ENCODE measurements at regions not wholly inside any gene's neighbourhood (a gene's known extent, or its start where the extent isn't known, plus 50 kb on each side); places are given as distances from the start of the nearest gene placed in this dataset.

DNA sequence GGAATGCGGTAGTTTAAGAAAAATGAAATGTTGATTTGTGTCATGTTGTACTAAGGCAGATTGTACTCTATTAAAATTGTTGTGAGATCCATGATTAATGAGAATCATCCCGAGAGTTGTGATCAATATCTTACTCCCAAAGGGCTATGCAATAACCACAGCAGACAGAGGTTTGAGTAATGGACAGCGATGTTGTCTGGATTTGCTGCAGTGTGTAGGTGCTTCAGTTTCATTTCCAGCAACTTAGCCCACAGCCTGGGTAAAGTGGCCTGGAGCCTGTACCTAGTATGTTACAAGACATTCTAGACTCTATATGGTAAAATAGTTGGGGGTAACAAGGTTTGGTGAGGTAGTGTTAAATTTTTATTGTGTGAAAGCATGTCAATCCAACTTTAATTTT lies 794.3 kb upstream of the CDH7 start:
- Histone ChIP-seq H2AFZ (ENCODE audit: low read depth, low read length) (no peak overlapping the region), H3K9ac (ENCODE audit: low read length) (no peak overlapping the region), H3K4me2 (ENCODE audit: low read length) (no peak overlapping the region), H3K9me3 (ENCODE audit: low read length) (no peaks in the 10 kb centered on the region), H3F3A (ENCODE audit: insufficient read depth, low read length, poor library complexity, severe bottlenecking) (no peaks in the 10 kb centered on the region), H3K36me3 (ENCODE audit: insufficient read depth, low read length) (no peaks in the 10 kb centered on the region), H3K4me3 (ENCODE audit: low read length) (no peak overlapping the region), H4K20me1 (ENCODE audit: insufficient read depth) (no peaks in the 10 kb centered on the region), H3K79me2 (replicated peaks; ENCODE audit: insufficient read depth, low read length) (no peaks in the 10 kb centered on the region), H3K9me2 (ENCODE audit: insufficient read depth, low read length) (no peaks in the 10 kb centered on the region), H3K27me3 (ENCODE audit: insufficient read depth, low read depth, low read length) (no peaks in the 10 kb centered on the region), H3K27ac (ENCODE audit: low read length) (no peak overlapping the region)
- TF ChIP-seq MXI1 (conservative IDR thresholded peaks at IDR 0.05; ENCODE audit: poor library complexity, severe bottlenecking) (no peak), RAD21 (conservative IDR thresholded peaks at IDR 0.05) (no peak), TAF1 (IDR thresholded peaks at IDR 0.05; ENCODE audit: low read depth) (no peak), EZH2 (IDR thresholded peaks at IDR 0.05; ENCODE audit: borderline replicate concordance, insufficient read depth, low read length, poor library complexity, severe bottlenecking) (no peak)
- TF ChIP-seq, protein P1, sequence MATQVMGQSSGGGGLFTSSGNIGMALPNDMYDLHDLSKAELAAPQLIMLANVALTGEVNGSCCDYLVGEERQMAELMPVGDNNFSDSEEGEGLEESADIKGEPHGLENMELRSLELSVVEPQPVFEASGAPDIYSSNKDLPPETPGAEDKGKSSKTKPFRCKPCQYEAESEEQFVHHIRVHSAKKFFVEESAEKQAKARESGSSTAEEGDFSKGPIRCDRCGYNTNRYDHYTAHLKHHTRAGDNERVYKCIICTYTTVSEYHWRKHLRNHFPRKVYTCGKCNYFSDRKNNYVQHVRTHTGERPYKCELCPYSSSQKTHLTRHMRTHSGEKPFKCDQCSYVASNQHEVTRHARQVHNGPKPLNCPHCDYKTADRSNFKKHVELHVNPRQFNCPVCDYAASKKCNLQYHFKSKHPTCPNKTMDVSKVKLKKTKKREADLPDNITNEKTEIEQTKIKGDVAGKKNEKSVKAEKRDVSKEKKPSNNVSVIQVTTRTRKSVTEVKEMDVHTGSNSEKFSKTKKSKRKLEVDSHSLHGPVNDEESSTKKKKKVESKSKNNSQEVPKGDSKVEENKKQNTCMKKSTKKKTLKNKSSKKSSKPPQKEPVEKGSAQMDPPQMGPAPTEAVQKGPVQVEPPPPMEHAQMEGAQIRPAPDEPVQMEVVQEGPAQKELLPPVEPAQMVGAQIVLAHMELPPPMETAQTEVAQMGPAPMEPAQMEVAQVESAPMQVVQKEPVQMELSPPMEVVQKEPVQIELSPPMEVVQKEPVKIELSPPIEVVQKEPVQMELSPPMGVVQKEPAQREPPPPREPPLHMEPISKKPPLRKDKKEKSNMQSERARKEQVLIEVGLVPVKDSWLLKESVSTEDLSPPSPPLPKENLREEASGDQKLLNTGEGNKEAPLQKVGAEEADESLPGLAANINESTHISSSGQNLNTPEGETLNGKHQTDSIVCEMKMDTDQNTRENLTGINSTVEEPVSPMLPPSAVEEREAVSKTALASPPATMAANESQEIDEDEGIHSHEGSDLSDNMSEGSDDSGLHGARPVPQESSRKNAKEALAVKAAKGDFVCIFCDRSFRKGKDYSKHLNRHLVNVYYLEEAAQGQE (IDR thresholded peaks at IDR 0.05; ENCODE audit: borderline replicate concordance), result no peak
- TF ChIP-seq, protein P2, sequence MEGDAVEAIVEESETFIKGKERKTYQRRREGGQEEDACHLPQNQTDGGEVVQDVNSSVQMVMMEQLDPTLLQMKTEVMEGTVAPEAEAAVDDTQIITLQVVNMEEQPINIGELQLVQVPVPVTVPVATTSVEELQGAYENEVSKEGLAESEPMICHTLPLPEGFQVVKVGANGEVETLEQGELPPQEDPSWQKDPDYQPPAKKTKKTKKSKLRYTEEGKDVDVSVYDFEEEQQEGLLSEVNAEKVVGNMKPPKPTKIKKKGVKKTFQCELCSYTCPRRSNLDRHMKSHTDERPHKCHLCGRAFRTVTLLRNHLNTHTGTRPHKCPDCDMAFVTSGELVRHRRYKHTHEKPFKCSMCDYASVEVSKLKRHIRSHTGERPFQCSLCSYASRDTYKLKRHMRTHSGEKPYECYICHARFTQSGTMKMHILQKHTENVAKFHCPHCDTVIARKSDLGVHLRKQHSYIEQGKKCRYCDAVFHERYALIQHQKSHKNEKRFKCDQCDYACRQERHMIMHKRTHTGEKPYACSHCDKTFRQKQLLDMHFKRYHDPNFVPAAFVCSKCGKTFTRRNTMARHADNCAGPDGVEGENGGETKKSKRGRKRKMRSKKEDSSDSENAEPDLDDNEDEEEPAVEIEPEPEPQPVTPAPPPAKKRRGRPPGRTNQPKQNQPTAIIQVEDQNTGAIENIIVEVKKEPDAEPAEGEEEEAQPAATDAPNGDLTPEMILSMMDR (IDR thresholded peaks at IDR 0.05; ENCODE audit: poor library complexity, severe bottlenecking), result no peak

DNA sequence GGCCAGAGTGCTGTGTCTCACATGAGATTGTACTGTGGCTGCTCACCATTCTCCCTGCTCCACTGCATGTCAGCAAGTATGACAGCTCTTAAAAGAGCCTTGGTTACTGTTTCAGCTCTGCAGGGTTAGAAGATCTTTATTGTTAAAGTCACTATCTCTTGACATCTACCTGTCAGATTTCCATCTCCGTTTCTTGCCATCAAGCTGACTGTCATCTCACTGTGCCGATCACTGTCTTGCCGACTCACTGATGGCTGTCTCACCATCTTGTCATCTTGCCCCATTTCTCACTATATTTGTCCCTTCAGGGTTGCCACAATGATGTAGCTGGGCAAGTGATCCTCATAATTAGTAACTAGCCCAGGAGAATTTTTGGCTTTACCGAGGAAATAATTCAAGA lies 800.9 kb upstream of the CDH7 start:
- no peaks in the 10 kb centered on the region for H3F3A ChIP-seq (ENCODE audit: insufficient read depth, low read length, poor library complexity, severe bottlenecking)
- H3K4me3 ChIP-seq (ENCODE audit: low read length), result peak overlapping the region; percentile 15
- no peaks in the 10 kb centered on the region for H3K9me3 ChIP-seq (ENCODE audit: low read length)
- no peaks in the 10 kb centered on the region for H4K20me1 ChIP-seq (ENCODE audit: insufficient read depth)
- TF ChIP-seq SMC3 (conservative IDR thresholded peaks at IDR 0.05; ENCODE audit: poor library complexity), result no peak
- TF ChIP-seq RAD21 (conservative IDR thresholded peaks at IDR 0.05), result peak; percentile 22
- peak; percentile 100 for TF ChIP-seq EP300 (conservative IDR thresholded peaks at IDR 0.05; ENCODE audit: poor library complexity, severe bottlenecking)
- TF ChIP-seq MXI1 (conservative IDR thresholded peaks at IDR 0.05; ENCODE audit: poor library complexity, severe bottlenecking), result no peak
- TF ChIP-seq TAF1 (IDR thresholded peaks at IDR 0.05; ENCODE audit: low read depth), result no peak
- TF ChIP-seq, protein P2 (IDR thresholded peaks at IDR 0.05; ENCODE audit: poor library complexity, severe bottlenecking), result no peak
- no peak for TF ChIP-seq EZH2 (IDR thresholded peaks at IDR 0.05; ENCODE audit: borderline replicate concordance, insufficient read depth, low read length, poor library complexity, severe bottlenecking)
- TF ChIP-seq, protein P1 (IDR thresholded peaks at IDR 0.05; ENCODE audit: borderline replicate concordance), result no peak
- TF ChIP-seq POLR2AphosphoS5 (IDR thresholded peaks at IDR 0.05), result peak; percentile 95
- no peaks in the 10 kb centered on the region for H3K36me3 ChIP-seq (ENCODE audit: insufficient read depth, low read length)
- no peaks in the 10 kb centered on the region for H3K79me2 ChIP-seq (replicated peaks; ENCODE audit: insufficient read depth, low read length)
- H3K4me2 ChIP-seq (ENCODE audit: low read length), result no peak overlapping the region
- H2AFZ ChIP-seq (ENCODE audit: low read depth, low read length), result no peak overlapping the region
- H3K9ac ChIP-seq (ENCODE audit: low read length), result no peak overlapping the region
- H3K9me2 ChIP-seq (ENCODE audit: insufficient read depth, low read length), result no peaks in the 10 kb centered on the region
- peak overlapping the region; percentile 75 for H3K27ac ChIP-seq (ENCODE audit: low read length)
- H3K27me3 ChIP-seq (ENCODE audit: insufficient read depth, low read depth, low read length), result no peaks in the 10 kb centered on the region

Measured in neural cell (in vitro differentiated cells).